B cell (primary cell): ENCODE measurements at regions not wholly inside any gene's neighbourhood (a gene's known extent, or its start where the extent isn't known, plus 50 kb on each side); places are given as distances from the start of the nearest gene placed in this dataset.

Experiments
- ATAC-seq: fragments of 200-7000 bp; cut with Tn5 transposase; one replicate; pipeline ENCODE4 v1.10.0; 2021; ENCODE audit warnings: low read depth, mild to moderate bottlenecking, moderate number of reproducible peaks, moderate library complexity
- CTCF ChIA-PET: fragments of 350-600 bp; sonication (Branson Sonifier 250); formaldehyde crosslinking; loops from one replicate; lab custom pipeline; 2021; ENCODE audit warnings: antibody characterized with exemption, inconsistent platforms; lab: Charles Lee
- POLR2A ChIA-PET: fragments of 350-600 bp; sonication (Branson Sonifier 250); formaldehyde crosslinking; loops from one replicate; lab custom pipeline; 2021; ENCODE audit warnings: antibody characterized with exemption; lab: Charles Lee
- DNase-seq: peaks from one replicate; pipeline ENCODE4 v3.0.0; 2013
- H2AFZ ChIP-seq: 2 replicates; pipeline ENCODE4 v1.6.1; 2012; ENCODE audit warnings: mild to moderate bottlenecking, low read depth, low read length; ENCODE audit not compliant: insufficient read depth, poor library complexity, severe bottlenecking
- H3K27ac ChIP-seq, 2 donors: 1 replicate in 1 of 2; 2 replicates in 1 of 2; pipeline ENCODE4 v1.5.1; 2012 to 2013; ENCODE audit warnings: low read length in 2 of 2, mild to moderate bottlenecking in 2 of 2, moderate library complexity in 1 of 2
- H3K27me3 ChIP-seq, 4 experiments: fragments of 200-600 bp in 1 of 4; sonication (generic) in 1 of 4; replicated peaks in 1 of 4; 1 replicate in 2 of 4; 2 replicates in 2 of 4; pipeline versions ENCODE4 v1.6.1 to v1.7.0; 2013 to 2016; ENCODE audit warnings: low read length in 3 of 4, mild to moderate bottlenecking in 2 of 4, mixed read lengths in 1 of 4, moderate library complexity in 1 of 4; ENCODE audit not compliant: insufficient read depth in 4 of 4, control insufficient read depth in 3 of 4; ENCODE audit errors: control extremely low read depth in 1 of 4
- H3K36me3 ChIP-seq, 2 experiments: replicated peaks in 1 of 2; 1 replicate in 1 of 2; 2 replicates in 1 of 2; pipeline versions ENCODE4 v1.6.1 to v1.7.1; 2013; ENCODE audit warnings: low read length in 1 of 2; ENCODE audit not compliant: insufficient read depth in 2 of 2, control insufficient read depth in 1 of 2; ENCODE audit errors: control extremely low read depth in 1 of 2, extremely low read depth in 1 of 2
- H3K4me1 ChIP-seq, 2 donors: fragments of 200-600 bp in 1 of 2; sonication (generic) in 1 of 2; 1 replicate in 1 of 2; 2 replicates in 1 of 2; pipeline versions ENCODE4 v1.5.1 to v1.6.1; 2013 to 2017; ENCODE audit warnings: low read length in 2 of 2; ENCODE audit not compliant: control insufficient read depth in 2 of 2, insufficient read depth in 2 of 2
- H3K4me2 ChIP-seq: replicated peaks from 2 replicates; pipeline ENCODE3; 2012; ENCODE audit warnings: mild to moderate bottlenecking, low read depth, low read length; ENCODE audit not compliant: poor library complexity, severe bottlenecking
- H3K4me3 ChIP-seq, 5 experiments: fragments of 200-600 bp in 1 of 5; sonication (generic) in 1 of 5; 1 replicate in 3 of 5; 2 replicates in 2 of 5; pipeline versions ENCODE4 v1.5.1 to v1.7.0; 2011 to 2016; ENCODE audit warnings: low read length in 4 of 5, mild to moderate bottlenecking in 4 of 5, low read depth in 2 of 5, control low read depth in 1 of 5, moderate library complexity in 1 of 5; ENCODE audit not compliant: insufficient read depth in 1 of 5; ENCODE audit errors: control extremely low read depth in 1 of 5, extremely low read depth in 1 of 5
- H3K79me2 ChIP-seq: fragments of 200-600 bp; sonication (generic); one replicate; pipeline ENCODE4 v1.6.0; 2016; ENCODE audit warnings: low read length; ENCODE audit not compliant: control insufficient read depth, insufficient read depth
- H3K9ac ChIP-seq: fragments of 200-600 bp; sonication (generic); 2 replicates; pipeline ENCODE4 v1.6.1; 2017; ENCODE audit warnings: mild to moderate bottlenecking, low read length, moderate library complexity
- H3K9me3 ChIP-seq, 3 donors: one replicate each; pipeline versions ENCODE4 v1.6.1 to v1.7.1; 2013; ENCODE audit warnings: low read length in 2 of 3; ENCODE audit not compliant: control insufficient read depth in 2 of 3, insufficient read depth in 1 of 3; ENCODE audit errors: control extremely low read depth in 1 of 3
- H4K20me1 ChIP-seq: 2 replicates; pipeline ENCODE4 v1.6.0; 2012; ENCODE audit warnings: mild to moderate bottlenecking, low read length; ENCODE audit not compliant: insufficient read depth, control insufficient read depth, poor library complexity, severe bottlenecking
- H3K27ac Mint-ChIP-seq: one replicate; pipeline ENCODE4 v1.8.0; 2021; ENCODE audit warnings: mixed read lengths
- H3K27me3 Mint-ChIP-seq: one replicate; pipeline ENCODE4 v1.8.0; 2021; ENCODE audit warnings: mixed read lengths
- H3K4me1 Mint-ChIP-seq: one replicate; pipeline ENCODE4 v1.8.0; 2021; ENCODE audit warnings: mixed read lengths
- H3K4me3 Mint-ChIP-seq: one replicate; pipeline ENCODE4 v1.8.0; 2021; ENCODE audit warnings: mixed read lengths
- H3K9me3 Mint-ChIP-seq: one replicate; pipeline ENCODE4 v1.8.0; 2022; ENCODE audit warnings: mixed read lengths; ENCODE audit not compliant: insufficient read depth
- EZH2 ChIP-seq: IDR thresholded peaks from 2 replicates; pipeline ENCODE4 v1.6.1; 2012; ENCODE audit warnings: borderline replicate concordance, low read depth, mild to moderate bottlenecking, moderate library complexity, low read length; ENCODE audit not compliant: insufficient read depth, poor library complexity, severe bottlenecking
- WGBS: methylation state at CpG from one replicate; pipeline ENCODE4 v1.1.5; 2013; ENCODE audit warnings: missing lambda C conversion rate; ENCODE audit not compliant: insufficient coverage; 5-methylcytosine and 5-hydroxymethylcytosine counted together
- intact Hi-C: fragments of 100-400 bp; cut with micrococcal nuclease; formaldehyde crosslinking; loops from one replicate; pipeline ENCODE4 v1.10.0; 2022
- TF ChIP-seq, protein P1 (sequence below): fragments of 200-600 bp; IDR thresholded peaks from one replicate; pipeline ENCODE4 v1.8.0; 2022; ENCODE audit warnings: antibody characterized with exemption, mild to moderate bottlenecking

DNA sequence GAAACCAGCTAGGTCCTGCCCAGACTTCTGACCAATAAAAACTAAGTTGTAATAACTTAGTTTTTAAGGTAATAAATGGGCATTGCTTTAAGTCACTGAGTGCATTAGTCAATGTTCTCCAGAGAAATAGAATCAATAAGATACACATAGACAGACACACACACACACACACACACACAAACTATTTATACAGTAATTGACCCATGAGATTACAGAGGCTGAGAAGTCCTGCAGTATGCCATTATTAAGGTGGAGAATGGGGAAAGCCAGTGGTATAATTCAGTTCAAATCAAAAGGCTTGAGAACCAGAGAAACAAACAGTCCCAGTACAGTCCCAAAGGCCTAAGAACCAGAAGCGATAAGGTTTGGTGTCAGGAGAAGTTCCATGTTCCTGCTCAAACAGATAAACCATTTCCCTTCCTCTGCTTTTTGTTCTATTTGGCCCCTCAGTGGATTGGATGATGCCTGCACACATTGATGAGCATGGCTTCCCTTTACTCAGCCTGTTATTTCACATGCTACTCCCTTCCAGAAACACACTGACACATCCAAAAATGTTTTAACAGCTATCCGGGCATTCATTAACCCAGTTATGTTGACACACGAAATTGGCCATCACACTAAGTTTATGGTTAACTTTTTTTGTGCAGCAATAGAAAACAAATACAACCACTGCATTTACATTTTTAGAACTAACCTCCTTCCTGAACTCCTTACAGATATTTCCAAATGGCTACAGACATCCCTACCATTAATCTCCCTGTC is 828.2 kb upstream of the NCAM2 start:
- no peaks in the 10 kb centered on the region for H3K4me1 ChIP-seq
- peaks cover 7% of the 10 kb centered on the region for H3K9me3 Mint-ChIP-seq
- 92% methylated on average over 3 of the region's 3 CpGs for WGBS
- H3K27ac ChIP-seq, result no peak overlapping the region
- no peaks in the 10 kb centered on the region for H3K79me2 ChIP-seq
- ChIA-PET CTCF (no interaction called here), POLR2A (no interaction called here)
- no peaks in the 10 kb centered on the region for H3K4me1 Mint-ChIP-seq
- no peak overlapping the region for H3K9ac ChIP-seq
- H4K20me1 ChIP-seq, result no peaks in the 10 kb centered on the region
- DNase-seq (no peak), ATAC-seq (no peak)
- H3K27ac Mint-ChIP-seq, result no peak overlapping the region
- no peak overlapping the region for H2AFZ ChIP-seq
- H3K4me3 ChIP-seq, result no peak overlapping the region
- H3K27me3 ChIP-seq, result no peaks in the 10 kb centered on the region
- H3K4me3 Mint-ChIP-seq, result no peak overlapping the region
- no peak overlapping the region for H3K4me2 ChIP-seq
- TF ChIP-seq EZH2, result no peak
- no peaks in the 10 kb centered on the region for H3K9me3 ChIP-seq
- intact Hi-C loops, result no loop called here
- H3K36me3 ChIP-seq, result no peaks in the 10 kb centered on the region
- no peaks in the 10 kb centered on the region for H3K27me3 Mint-ChIP-seq

GRCh38 chr21:20186186-20186585 is 812.0 kb upstream of the NCAM2 start:
- H4K20me1 ChIP-seq, result no peaks in the 10 kb centered on the region
- no peak overlapping the region for H3K4me2 ChIP-seq
- H3K4me1 Mint-ChIP-seq, result no peaks in the 10 kb centered on the region
- no peak overlapping the region for H3K9ac ChIP-seq
- no peaks in the 10 kb centered on the region for H3K36me3 ChIP-seq
- DNase-seq, result no peak
- ChIA-PET CTCF (no interaction called here), POLR2A (no interaction called here)
- no peak overlapping the region for H3K27ac Mint-ChIP-seq
- no peaks in the 10 kb centered on the region for H3K4me1 ChIP-seq
- no peak for TF ChIP-seq EZH2
- TF ChIP-seq, protein P1, sequence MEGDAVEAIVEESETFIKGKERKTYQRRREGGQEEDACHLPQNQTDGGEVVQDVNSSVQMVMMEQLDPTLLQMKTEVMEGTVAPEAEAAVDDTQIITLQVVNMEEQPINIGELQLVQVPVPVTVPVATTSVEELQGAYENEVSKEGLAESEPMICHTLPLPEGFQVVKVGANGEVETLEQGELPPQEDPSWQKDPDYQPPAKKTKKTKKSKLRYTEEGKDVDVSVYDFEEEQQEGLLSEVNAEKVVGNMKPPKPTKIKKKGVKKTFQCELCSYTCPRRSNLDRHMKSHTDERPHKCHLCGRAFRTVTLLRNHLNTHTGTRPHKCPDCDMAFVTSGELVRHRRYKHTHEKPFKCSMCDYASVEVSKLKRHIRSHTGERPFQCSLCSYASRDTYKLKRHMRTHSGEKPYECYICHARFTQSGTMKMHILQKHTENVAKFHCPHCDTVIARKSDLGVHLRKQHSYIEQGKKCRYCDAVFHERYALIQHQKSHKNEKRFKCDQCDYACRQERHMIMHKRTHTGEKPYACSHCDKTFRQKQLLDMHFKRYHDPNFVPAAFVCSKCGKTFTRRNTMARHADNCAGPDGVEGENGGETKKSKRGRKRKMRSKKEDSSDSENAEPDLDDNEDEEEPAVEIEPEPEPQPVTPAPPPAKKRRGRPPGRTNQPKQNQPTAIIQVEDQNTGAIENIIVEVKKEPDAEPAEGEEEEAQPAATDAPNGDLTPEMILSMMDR, result no peak
- no CpG with 5 or more reads among the region's 3 CpGs for WGBS
- H3K27me3 ChIP-seq, result no peaks in the 10 kb centered on the region
- intact Hi-C loops, result no loop called here
- peaks cover 11% of the 10 kb centered on the region for H3K9me3 Mint-ChIP-seq
- H2AFZ ChIP-seq, result no peak overlapping the region
- no peak overlapping the region for H3K4me3 ChIP-seq
- peaks cover 0 to 3% (median 0%) of the 10 kb centered on the region in 3 donors for H3K9me3 ChIP-seq
- no peak overlapping the region for H3K27ac ChIP-seq
- no peaks in the 10 kb centered on the region for H3K79me2 ChIP-seq
- ATAC-seq, result no peak
- H3K4me3 Mint-ChIP-seq, result no peak overlapping the region
- no peaks in the 10 kb centered on the region for H3K27me3 Mint-ChIP-seq
